Activated naive CD4-positive, alpha-beta T cell treated with anti-CD3 and anti-CD28 coated beads, Interleukin-2, amount 10 ng/mL, durations not matched to agents 7 days and 5 days (primary cell): ENCODE measurements at regions not wholly inside any gene's neighbourhood (a gene's known extent, or its start where the extent isn't known, plus 50 kb on each side); places are given as distances from the start of the nearest gene placed in this dataset.
"Not testable (repeated sequence)": the region's sequence is repeated elsewhere in the genome, so short reads cannot be mapped to it uniquely, and the experiment has no call there.

ENCODE experiments used
- CTCF ChIA-PET: fragments of 350-600 bp; sonication (Branson Sonifier 250); formaldehyde crosslinking; loops from one replicate; lab custom pipeline; 2021; ENCODE audit warnings: antibody characterized with exemption; lab: Charles Lee
- DNase-seq: peaks from one replicate; pipeline ENCODE4 v3.0.0-alpha.2; 2020
- H3K27ac Mint-ChIP-seq: one replicate; pipeline ENCODE4 v1.8.0; 2021; ENCODE audit warnings: mild to moderate bottlenecking, moderate library complexity, mixed read lengths
- H3K27me3 Mint-ChIP-seq: one replicate; pipeline ENCODE4 v1.8.0; 2021; ENCODE audit warnings: mild to moderate bottlenecking, mixed read lengths
- H3K36me3 Mint-ChIP-seq: one replicate; pipeline ENCODE4 v1.8.0; 2021; ENCODE audit warnings: mixed read lengths
- H3K4me1 Mint-ChIP-seq: one replicate; pipeline ENCODE4 v1.8.0; 2021; ENCODE audit warnings: mixed read lengths
- H3K4me3 Mint-ChIP-seq: one replicate; pipeline ENCODE4 v1.8.0; 2021; ENCODE audit warnings: mild to moderate bottlenecking, moderate library complexity, mixed read lengths
- H3K9me3 Mint-ChIP-seq: one replicate; pipeline ENCODE4 v1.8.0; 2021; ENCODE audit warnings: mixed read lengths

DNA sequence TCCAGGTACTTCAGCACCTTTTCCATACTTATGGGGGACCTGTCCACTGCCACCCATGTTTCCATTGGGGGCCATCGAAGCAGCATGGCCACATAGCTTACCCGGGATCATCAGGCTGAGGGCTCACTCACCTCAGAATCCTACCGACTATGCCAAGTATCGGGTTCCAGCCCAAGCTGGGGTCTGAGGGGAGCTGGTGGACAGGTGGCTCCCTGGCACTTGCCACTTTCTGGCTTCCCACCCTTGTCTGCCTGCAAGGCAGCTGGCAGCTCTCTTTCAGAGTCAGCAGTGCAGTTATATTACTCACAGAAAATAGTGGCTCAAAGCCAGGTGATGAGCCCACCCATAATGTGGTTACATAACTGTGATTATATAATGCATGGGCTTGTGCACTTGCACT lies 1153.8 kb downstream of the STIM2 start:
- Mint-ChIP-seq H3K27me3 (no peaks in the 10 kb centered on the region), H3K27ac (no peak overlapping the region), H3K36me3 (no peaks in the 10 kb centered on the region), H3K4me1 (no peaks in the 10 kb centered on the region), H3K4me3 (no peak overlapping the region), H3K9me3 (peaks cover 9% of the 10 kb centered on the region)
- no peak for DNase-seq
- CTCF ChIA-PET = no interaction called here

DNA sequence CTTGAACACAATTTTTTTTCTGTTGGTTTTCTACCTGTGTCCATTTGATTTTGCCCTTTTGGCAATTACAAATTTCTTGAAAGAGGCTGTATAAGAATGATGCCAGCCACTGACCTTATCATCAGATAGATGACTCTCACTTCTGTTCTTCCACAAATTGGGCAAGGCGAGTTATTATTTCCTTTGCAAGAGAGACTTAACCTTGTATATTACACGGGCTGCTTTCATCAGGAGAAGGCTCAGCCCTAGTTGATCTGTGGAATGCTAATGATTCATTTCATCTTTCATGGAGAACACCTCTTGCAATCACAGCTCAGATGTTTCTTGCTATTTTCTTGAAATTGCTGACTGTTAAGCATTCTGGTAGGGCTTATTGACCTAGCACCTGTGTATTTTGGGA lies 1155.4 kb downstream of the STIM2 start:
- H3K9me3 Mint-ChIP-seq = peaks cover 13% of the 10 kb centered on the region
- H3K27me3 Mint-ChIP-seq = no peaks in the 10 kb centered on the region
- H3K36me3 Mint-ChIP-seq = no peaks in the 10 kb centered on the region
- H3K4me3 Mint-ChIP-seq = no peak overlapping the region
- CTCF ChIA-PET = no interaction called here
- no peak for DNase-seq
- H3K4me1 Mint-ChIP-seq = no peaks in the 10 kb centered on the region
- no peak overlapping the region for H3K27ac Mint-ChIP-seq

DNA sequence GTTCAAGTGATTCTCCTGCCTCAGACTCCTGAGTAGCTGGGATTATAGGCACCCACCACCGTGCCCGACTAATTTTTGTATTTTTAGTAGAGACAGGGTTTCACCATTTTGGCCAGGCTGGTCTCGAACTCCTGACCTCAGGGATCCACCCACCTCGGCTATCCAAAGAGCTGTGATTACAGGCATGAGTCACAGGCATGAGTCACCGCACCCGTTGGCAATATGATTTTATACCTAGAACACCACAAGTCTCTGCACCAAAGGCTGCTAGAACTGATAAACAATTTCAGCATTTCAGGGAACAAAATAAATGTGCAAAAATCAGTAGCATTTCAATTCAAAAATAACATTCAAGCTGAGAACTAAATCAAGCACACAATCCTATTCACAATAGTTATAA lies 1177.6 kb downstream of the STIM2 start:
- peaks cover 24% of the 10 kb centered on the region for H3K9me3 Mint-ChIP-seq
- CTCF ChIA-PET, H3K4me1 Mint-ChIP-seq, H3K27me3 Mint-ChIP-seq, H3K27ac Mint-ChIP-seq, H3K36me3 Mint-ChIP-seq, DNase-seq, H3K4me3 Mint-ChIP-seq: not testable (repeated sequence)

DNA sequence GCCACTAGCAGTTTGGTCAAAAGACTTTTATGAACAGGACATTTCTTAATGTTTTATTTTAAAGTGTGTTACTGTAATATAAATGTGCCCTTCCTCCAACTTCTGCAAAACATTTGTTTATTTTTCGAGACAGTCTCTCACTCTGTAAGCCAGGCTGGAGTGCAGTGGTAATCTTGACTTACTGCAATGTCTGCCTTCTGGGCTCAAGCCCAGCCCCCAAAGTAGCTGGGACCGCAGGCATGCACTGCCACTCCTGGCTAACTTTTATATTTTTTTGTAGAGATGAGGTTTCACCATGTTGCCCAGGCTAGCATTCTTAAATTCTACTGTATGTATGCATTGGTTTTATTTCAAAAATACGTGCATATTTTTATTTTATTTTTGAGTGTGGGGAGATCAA lies 1201.9 kb downstream of the STIM2 start:
- H3K4me1 Mint-ChIP-seq = no peaks in the 10 kb centered on the region
- no peaks in the 10 kb centered on the region for H3K36me3 Mint-ChIP-seq
- no peaks in the 10 kb centered on the region for H3K27me3 Mint-ChIP-seq
- H3K27ac Mint-ChIP-seq = no peak overlapping the region
- CTCF ChIA-PET = no interaction called here
- no peak overlapping the region for H3K4me3 Mint-ChIP-seq
- H3K9me3 Mint-ChIP-seq = peaks cover 8% of the 10 kb centered on the region
- no peak for DNase-seq

DNA sequence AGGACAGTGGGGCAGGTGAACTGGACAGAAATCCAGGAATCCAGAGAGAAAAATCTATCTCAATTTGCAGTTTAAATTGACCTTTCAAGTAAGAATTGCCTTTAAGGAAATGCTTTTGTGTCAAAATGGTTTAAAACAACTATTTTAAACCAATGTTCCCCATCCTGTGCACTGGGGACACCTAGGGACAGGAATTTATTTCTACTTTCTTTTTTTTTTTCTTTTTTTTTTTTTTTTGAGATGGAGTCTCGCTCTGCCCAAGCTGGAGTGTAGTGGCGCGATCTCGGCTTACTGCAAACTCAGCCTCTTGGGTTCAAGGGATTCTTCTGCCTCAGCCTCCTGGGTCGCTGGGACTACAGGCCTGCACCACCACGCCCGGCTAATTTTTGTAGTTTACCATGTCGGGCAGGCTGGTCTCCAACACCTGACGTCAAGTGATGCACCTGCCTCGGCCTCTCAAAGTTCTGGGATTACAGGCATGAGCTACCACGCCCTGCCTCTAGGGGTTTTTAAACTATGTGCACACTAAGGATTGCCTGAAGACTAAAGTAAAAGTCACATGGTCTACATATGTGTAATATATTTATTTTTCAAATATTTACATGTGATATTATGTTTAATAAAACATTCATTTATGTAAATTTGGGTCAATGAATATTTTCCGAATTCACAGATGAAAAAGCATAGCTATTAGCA lies 1213.4 kb downstream of the STIM2 start:
- Mint-ChIP-seq H3K27ac (no peak overlapping the region), H3K4me1 (no peaks in the 10 kb centered on the region), H3K27me3 (no peaks in the 10 kb centered on the region), H3K4me3 (no peak overlapping the region), H3K9me3 (peaks cover 6% of the 10 kb centered on the region), H3K36me3 (no peaks in the 10 kb centered on the region)
- CTCF ChIA-PET = no interaction called here
- DNase-seq = no peak

DNA sequence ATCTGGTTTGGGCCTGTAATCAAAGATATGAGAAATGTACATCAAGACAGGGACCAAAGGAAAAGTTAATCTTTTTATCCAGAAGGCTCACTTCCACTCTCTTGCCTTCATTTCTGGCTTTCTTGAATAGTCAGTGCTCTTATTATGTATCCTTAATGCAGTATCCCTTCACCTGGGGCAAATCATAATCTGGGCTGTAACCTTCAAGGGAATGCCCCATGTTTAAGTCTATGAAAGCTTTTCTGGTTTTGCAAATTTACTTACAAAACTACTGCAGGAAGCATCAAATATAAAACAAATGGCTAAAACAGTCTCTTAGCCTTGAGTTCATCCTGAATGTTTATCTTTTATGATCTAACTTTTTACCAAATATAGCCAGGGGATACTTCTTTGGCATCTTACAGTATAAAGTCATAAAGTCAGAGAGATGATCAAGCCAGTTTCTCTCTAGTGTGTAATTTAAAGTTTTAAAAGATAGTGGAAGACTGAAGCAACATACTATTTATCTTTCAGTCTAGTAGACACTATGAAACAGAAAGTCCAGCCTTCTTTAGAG lies 1214.8 kb downstream of the STIM2 start:
- no peak for DNase-seq
- CTCF ChIA-PET = no interaction called here
- Mint-ChIP-seq H3K27ac (no peak overlapping the region), H3K4me1 (no peaks in the 10 kb centered on the region), H3K9me3 (peaks cover 8% of the 10 kb centered on the region), H3K36me3 (no peaks in the 10 kb centered on the region), H3K4me3 (no peak overlapping the region), H3K27me3 (no peaks in the 10 kb centered on the region)

DNA sequence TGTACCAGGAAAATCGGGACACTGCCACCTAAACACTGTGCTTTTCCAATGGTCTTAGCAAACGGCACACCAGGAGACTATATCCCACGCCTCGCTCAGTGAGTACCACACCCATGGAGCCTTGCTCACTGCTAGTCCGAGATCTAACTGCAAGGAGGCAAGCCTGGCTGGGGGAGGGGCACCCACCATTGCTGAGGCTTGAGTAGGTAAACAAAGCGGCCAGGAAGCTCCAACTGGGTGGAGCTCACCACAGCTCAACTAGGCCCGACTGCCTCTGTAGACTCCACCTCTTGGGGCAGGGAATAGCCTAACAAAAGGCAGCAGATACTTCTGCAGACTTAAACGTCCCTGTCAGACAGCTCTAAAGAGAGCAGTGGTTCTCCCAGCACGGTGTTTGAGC lies 1216.6 kb downstream of the STIM2 start:
- H3K9me3 Mint-ChIP-seq, CTCF ChIA-PET, DNase-seq, H3K27ac Mint-ChIP-seq, H3K27me3 Mint-ChIP-seq, H3K4me3 Mint-ChIP-seq, H3K36me3 Mint-ChIP-seq, H3K4me1 Mint-ChIP-seq: not testable (repeated sequence)

DNA sequence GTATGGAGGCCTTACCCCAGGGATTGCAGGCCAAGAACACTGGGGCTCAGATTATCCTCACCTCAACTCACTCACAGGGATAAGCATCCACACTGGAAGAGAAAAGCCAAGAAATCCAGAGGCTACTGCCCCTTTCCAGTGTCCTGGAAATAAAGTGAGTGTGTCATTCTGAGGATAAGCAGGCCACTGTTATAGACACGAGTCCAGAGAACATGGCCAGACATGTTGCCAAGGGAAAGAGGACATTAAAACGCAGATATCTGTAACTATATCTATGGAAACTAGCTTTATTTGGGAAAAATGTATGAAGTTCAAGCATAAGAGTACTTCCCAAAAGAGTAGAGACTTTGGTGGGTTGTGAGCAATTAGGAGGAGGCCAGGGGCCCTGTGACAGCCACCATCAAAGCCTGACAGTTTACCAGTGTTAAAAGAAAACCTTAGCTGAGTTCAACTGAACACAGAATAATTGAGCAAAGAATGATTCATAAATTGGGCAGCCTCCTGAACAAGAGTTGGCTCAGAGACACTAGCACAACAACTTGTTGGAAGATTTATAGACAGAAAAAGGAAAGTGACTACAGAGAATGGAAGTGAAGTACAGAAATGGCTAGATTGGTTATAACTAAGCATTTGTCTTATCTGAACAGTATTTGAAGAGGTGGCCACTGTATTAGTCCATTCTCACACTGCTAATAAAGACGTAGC lies 1222.2 kb downstream of the STIM2 start:
- Mint-ChIP-seq H3K27me3 (no peaks in the 10 kb centered on the region), H3K4me1 (no peaks in the 10 kb centered on the region), H3K27ac (no peak overlapping the region), H3K36me3 (no peaks in the 10 kb centered on the region), H3K4me3 (no peak overlapping the region), H3K9me3 (peaks cover 23% of the 10 kb centered on the region)
- DNase-seq = no peak
- CTCF ChIA-PET = no interaction called here

DNA sequence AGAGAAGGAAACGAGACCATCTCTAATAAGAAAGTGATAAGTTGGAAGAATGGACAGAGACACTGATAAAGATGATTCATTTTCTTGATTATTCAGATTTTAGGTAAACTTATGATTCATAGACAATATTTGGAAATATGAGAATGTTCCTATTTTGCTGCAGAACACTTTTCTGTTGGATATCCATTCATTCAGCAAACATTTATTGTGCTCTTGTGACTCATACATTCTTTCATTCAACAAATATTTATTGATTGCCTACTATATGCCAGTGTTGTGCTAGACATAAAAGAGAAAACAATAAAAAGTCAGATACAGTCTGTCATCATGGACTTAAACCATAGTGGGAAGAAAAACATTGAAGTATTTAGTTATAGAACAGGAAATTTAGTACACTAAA lies 1232.0 kb downstream of the STIM2 start:
- no peaks in the 10 kb centered on the region for H3K36me3 Mint-ChIP-seq
- no peak overlapping the region for H3K4me3 Mint-ChIP-seq
- no peaks in the 10 kb centered on the region for H3K27me3 Mint-ChIP-seq
- H3K27ac Mint-ChIP-seq = no peak overlapping the region
- CTCF ChIA-PET = no interaction called here
- no peak for DNase-seq
- H3K9me3 Mint-ChIP-seq = peaks cover 10% of the 10 kb centered on the region
- H3K4me1 Mint-ChIP-seq = no peaks in the 10 kb centered on the region

DNA sequence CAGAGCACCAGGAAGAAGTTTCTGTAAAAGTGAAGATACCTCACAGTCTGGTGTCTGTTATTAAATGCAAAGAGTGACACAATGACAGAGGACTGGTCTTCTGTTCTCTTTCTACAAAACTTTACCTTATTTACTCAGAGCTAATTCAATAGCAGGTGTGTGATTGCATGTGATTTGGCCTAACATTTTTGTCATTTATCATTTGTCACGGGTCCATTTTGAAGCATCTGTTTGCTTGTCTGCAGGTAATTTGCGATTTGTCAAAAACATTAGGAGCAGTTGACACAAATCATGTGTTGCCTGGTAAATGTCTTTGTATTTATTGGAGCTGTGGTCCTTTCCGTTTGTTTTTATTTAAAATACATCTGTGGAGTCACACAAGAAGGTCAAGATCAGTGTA lies 1232.4 kb downstream of the STIM2 start:
- H3K27me3 Mint-ChIP-seq = no peaks in the 10 kb centered on the region
- no peak for DNase-seq
- H3K4me1 Mint-ChIP-seq = no peaks in the 10 kb centered on the region
- no peak overlapping the region for H3K27ac Mint-ChIP-seq
- H3K4me3 Mint-ChIP-seq = no peak overlapping the region
- CTCF ChIA-PET = no interaction called here
- peaks cover 10% of the 10 kb centered on the region for H3K9me3 Mint-ChIP-seq
- H3K36me3 Mint-ChIP-seq = no peaks in the 10 kb centered on the region

DNA sequence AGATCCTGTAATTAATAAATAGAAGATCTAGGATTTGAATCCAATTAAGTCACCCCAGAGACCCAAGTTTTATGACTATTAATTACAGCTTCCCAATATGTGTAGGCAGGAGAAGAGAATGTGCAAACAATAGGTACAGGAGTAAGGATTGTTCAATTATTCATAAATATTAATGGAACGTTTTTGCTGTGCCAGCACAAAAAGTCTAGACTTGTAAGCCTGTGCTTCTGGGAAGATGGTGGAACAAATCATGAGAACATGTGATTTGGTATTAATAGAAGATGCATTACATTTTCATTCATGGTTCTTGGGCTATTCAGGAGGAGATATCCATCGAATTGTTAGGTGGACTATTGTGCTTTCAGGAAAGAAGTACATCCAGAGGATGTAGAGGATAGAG lies 1240.9 kb downstream of the STIM2 start:
- H3K9me3 Mint-ChIP-seq = peaks cover 7% of the 10 kb centered on the region
- H3K4me1 Mint-ChIP-seq = no peaks in the 10 kb centered on the region
- H3K27ac Mint-ChIP-seq = no peak overlapping the region
- CTCF ChIA-PET = no interaction called here
- no peaks in the 10 kb centered on the region for H3K36me3 Mint-ChIP-seq
- no peak for DNase-seq
- H3K27me3 Mint-ChIP-seq = no peaks in the 10 kb centered on the region
- H3K4me3 Mint-ChIP-seq = no peak overlapping the region

DNA sequence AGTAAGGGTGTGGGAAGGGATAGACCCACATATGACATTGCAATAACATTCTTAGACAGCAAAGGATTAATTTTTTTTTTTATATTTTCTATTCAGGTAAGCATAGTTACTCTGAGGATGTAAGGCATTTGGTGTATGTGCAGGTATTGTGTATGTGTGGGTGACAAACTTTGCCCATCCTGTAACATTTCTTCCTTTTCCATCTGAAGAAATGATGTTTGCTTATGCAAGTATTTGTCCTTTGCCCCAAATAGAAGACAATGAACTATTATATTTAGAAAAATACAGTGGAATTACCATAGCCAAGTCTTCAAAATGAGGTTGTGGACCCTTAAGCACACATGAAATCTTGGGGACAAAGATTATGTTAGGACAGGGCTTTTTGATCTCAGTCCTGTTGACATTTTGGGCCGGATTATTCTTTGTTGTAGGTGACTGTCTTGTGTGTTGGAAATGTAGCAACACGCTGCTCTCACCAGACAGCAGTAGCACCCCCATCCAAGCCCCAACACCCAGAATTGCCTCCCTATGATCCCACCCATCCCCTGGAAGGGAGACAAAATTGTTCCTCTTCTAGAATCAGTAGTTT lies 1244.7 kb downstream of the STIM2 start:
- no peak overlapping the region for H3K4me3 Mint-ChIP-seq
- CTCF ChIA-PET = no interaction called here
- H3K9me3 Mint-ChIP-seq = peaks cover 7% of the 10 kb centered on the region
- DNase-seq = no peak
- H3K4me1 Mint-ChIP-seq = no peaks in the 10 kb centered on the region
- no peaks in the 10 kb centered on the region for H3K36me3 Mint-ChIP-seq
- H3K27ac Mint-ChIP-seq = no peak overlapping the region
- H3K27me3 Mint-ChIP-seq = no peaks in the 10 kb centered on the region

DNA sequence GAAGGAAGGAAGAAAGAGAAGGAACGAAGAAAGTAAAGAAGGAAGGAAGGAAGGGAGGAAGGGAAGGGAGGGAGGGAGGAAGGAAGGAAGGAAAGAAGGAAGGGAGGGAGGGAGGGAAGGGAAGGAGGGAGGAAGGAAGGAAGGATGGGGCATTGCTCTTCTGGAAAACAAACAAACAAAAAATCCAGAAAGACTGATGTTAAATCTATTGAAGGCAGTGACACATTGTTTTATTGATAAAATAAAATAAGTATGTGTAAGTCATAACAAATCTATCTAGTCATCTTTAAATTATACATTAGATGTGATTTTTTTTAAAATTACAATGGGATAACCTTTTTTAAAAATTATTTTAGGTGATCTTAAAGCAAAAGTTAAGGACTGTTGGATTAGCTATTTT lies 1245.5 kb downstream of the STIM2 start:
- Mint-ChIP-seq H3K4me1 (no peaks in the 10 kb centered on the region), H3K4me3 (no peak overlapping the region), H3K27ac (no peak overlapping the region), H3K36me3 (no peaks in the 10 kb centered on the region), H3K9me3 (peaks cover 7% of the 10 kb centered on the region), H3K27me3 (no peaks in the 10 kb centered on the region)
- no peak for DNase-seq
- CTCF ChIA-PET = no interaction called here

DNA sequence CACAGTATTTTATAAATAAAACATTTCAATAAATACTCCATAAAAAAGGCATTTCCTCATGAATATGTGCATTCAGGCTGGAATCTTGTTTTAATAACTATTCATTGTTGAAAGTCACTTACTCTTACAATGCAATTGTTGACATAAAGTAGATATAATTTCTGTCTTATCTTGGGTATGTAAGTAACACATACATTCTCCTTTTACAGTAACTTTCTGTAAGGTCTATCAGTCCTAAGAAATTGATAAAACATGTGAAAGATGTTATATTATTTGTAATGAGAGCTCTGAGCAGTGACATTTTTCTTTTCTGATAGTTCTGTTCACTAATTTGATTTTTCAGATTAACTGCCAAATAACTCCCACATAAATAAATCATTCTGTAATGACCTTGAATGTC lies 1249.2 kb downstream of the STIM2 start:
- H3K4me1 Mint-ChIP-seq = no peaks in the 10 kb centered on the region
- DNase-seq = no peak
- H3K4me3 Mint-ChIP-seq = no peak overlapping the region
- CTCF ChIA-PET = no interaction called here
- H3K27ac Mint-ChIP-seq = no peak overlapping the region
- peaks cover 14% of the 10 kb centered on the region for H3K9me3 Mint-ChIP-seq
- no peaks in the 10 kb centered on the region for H3K36me3 Mint-ChIP-seq
- H3K27me3 Mint-ChIP-seq = no peaks in the 10 kb centered on the region
